SK-N-SH (cell line): ENCODE measurements at regions not wholly inside any gene's neighbourhood (a gene's known extent, or its start where the extent isn't known, plus 50 kb on each side); places are given as distances from the start of the nearest gene placed in this dataset.

Experiments
- FOXM1 ChIP-seq: IDR thresholded peaks from 2 replicates; pipeline ENCODE4 v1.4.0; 2012; ENCODE audit warnings: low read depth, mild to moderate bottlenecking
- GABPA ChIP-seq: IDR thresholded peaks from 2 replicates; pipeline ENCODE4 v1.4.0; 2012; ENCODE audit warnings: low read depth, mild to moderate bottlenecking
- JUND ChIP-seq: IDR thresholded peaks from 2 replicates; pipeline ENCODE4 v1.4.0; 2012
- PBX3 ChIP-seq: IDR thresholded peaks from 2 replicates; pipeline ENCODE4; 2012
- POLR2AphosphoS5 ChIP-seq: IDR thresholded peaks from 2 replicates; pipeline ENCODE4 v1.6.1; 2012; ENCODE audit warnings: low read depth, low read length
- RAD21 ChIP-seq: IDR thresholded peaks from 2 replicates; pipeline ENCODE4 v1.6.1; 2012; ENCODE audit warnings: mild to moderate bottlenecking, low read length
- REST ChIP-seq: IDR thresholded peaks from 2 replicates; pipeline ENCODE4 v1.6.1; 2012; ENCODE audit warnings: mild to moderate bottlenecking, low read depth, low read length, moderate library complexity
- USF1 ChIP-seq: IDR thresholded peaks from 2 replicates; pipeline ENCODE4 v1.4.0; 2012; ENCODE audit warnings: low read depth, borderline replicate concordance
- USF2 ChIP-seq: fragments of 150-350 bp; IDR thresholded peaks from 2 replicates; pipeline ENCODE4 v1.6.1; 2017; ENCODE audit warnings: antibody characterized with exemption, low read length, low read depth, borderline replicate concordance
- YY1 ChIP-seq: IDR thresholded peaks from 2 replicates; pipeline ENCODE4 v1.4.0; 2012; ENCODE audit warnings: low read depth, mild to moderate bottlenecking
- TF ChIP-seq, protein P1 (sequence below): fragments of 200-600 bp; sonication (generic); IDR thresholded peaks from 2 replicates; pipeline ENCODE4 v1.6.1; 2017; ENCODE audit warnings: antibody characterized with exemption, mild to moderate bottlenecking, moderate library complexity
- TF ChIP-seq, protein P2 (sequence below): IDR thresholded peaks from 2 replicates; pipeline ENCODE4 v1.4.0; 2012; ENCODE audit warnings: low read depth

DNA sequence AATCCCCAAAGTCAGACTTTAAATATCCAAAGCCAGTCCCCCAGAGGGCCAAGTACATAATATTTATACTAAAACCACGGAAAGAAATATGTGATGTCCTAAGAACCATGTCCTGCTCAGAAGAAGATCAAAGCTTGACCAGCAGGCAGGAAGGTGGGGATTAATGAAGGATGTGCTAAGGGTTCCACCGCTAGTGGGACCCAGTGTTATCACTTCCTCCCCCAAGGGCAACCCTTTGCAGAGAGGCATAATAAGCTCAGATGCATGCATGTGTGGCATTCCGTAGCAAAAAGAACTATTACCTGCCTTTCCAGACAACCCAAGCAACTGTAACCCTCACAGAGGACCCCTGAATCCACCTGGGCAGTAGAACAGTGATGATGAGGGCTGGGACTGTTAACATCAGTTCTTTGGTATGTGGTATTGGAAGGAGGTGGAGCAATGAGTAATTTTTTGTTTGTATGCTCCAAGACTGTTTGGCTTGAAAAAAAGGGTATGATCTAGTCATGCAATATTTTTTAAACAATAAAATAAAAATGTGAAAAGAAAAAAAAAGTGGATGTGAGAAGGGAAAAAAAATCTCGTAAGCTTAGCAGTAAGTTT is 71.7 kb upstream of the ETV6 start:
- TF ChIP-seq GABPA = no peak
- TF ChIP-seq POLR2AphosphoS5 = no peak
- TF ChIP-seq, protein P1, sequence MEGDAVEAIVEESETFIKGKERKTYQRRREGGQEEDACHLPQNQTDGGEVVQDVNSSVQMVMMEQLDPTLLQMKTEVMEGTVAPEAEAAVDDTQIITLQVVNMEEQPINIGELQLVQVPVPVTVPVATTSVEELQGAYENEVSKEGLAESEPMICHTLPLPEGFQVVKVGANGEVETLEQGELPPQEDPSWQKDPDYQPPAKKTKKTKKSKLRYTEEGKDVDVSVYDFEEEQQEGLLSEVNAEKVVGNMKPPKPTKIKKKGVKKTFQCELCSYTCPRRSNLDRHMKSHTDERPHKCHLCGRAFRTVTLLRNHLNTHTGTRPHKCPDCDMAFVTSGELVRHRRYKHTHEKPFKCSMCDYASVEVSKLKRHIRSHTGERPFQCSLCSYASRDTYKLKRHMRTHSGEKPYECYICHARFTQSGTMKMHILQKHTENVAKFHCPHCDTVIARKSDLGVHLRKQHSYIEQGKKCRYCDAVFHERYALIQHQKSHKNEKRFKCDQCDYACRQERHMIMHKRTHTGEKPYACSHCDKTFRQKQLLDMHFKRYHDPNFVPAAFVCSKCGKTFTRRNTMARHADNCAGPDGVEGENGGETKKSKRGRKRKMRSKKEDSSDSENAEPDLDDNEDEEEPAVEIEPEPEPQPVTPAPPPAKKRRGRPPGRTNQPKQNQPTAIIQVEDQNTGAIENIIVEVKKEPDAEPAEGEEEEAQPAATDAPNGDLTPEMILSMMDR = no peak
- TF ChIP-seq FOXM1 = no peak
- TF ChIP-seq JUND = no peak
- TF ChIP-seq USF1 = no peak
- no peak for TF ChIP-seq YY1
- TF ChIP-seq REST = no peak
- TF ChIP-seq PBX3 = no peak
- TF ChIP-seq USF2 = no peak
- TF ChIP-seq RAD21 = no peak
- TF ChIP-seq, protein P2, sequence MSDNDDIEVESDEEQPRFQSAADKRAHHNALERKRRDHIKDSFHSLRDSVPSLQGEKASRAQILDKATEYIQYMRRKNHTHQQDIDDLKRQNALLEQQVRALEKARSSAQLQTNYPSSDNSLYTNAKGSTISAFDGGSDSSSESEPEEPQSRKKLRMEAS = no peak
